Esophagus squamous epithelium (tissue), 4 donors: ENCODE measurements at regions not wholly inside any gene's neighbourhood (a gene's known extent, or its start where the extent isn't known, plus 50 kb on each side); places are given as distances from the start of the nearest gene placed in this dataset.
"Not testable (repeated sequence)": the region's sequence is repeated elsewhere in the genome, so short reads cannot be mapped to it uniquely, and the experiment has no call there.

Experiments used
- CTCF ChIP-seq, 6 experiments: fragments of 450-650 bp in 4 of 6; fragments of 200-600 bp in 2 of 6; sonication (generic) in 2 of 6; IDR thresholded peaks; one replicate each; pipeline ENCODE4 v1.5.1; 2016 to 2019; ENCODE audit warnings: antibody characterized with exemption in 6 of 6, mild to moderate bottlenecking in 4 of 6, moderate library complexity in 4 of 6
- POLR2A ChIP-seq, 4 donors: fragments of 450-650 bp; IDR thresholded peaks; one replicate each; pipeline ENCODE4 v1.6.1; 2017; ENCODE audit warnings: antibody characterized with exemption in 4 of 4, mild to moderate bottlenecking in 4 of 4, moderate library complexity in 3 of 4

GRCh38 chr15:20009619-20010018 lies 532.0 kb downstream of the GOLGA6L6 start:
- not testable (repeated sequence) for TF ChIP-seq POLR2A, CTCF (IDR thresholded peaks at IDR 0.05)
